Naive B cell (primary cell): ENCODE measurements at regions not wholly inside any gene's neighbourhood (a gene's known extent, or its start where the extent isn't known, plus 50 kb on each side); places are given as distances from the start of the nearest gene placed in this dataset.

Experiments
- ATAC-seq, 2 donors: fragments of 150-1000 bp; cut with Tn5 transposase; 2 replicates each; pipeline ENCODE4 v1.10.0; 2021; ENCODE audit warnings: low read depth in 2 of 2, mild to moderate bottlenecking in 2 of 2, moderate library complexity in 2 of 2
- DNase-seq: peaks from one replicate; pipeline ENCODE4 v3.0.0; 2022
- H3K27ac Mint-ChIP-seq, 6 donors: one replicate each; pipeline ENCODE4 v1.8.0; 2020 to 2022; ENCODE audit warnings: mild to moderate bottlenecking in 6 of 6, mixed read lengths in 6 of 6, moderate library complexity in 5 of 6, inconsistent platforms in 2 of 6
- H3K27me3 Mint-ChIP-seq, 3 donors: one replicate each; pipeline ENCODE4 v1.8.0; 2021 to 2022; ENCODE audit warnings: mixed read lengths in 3 of 3, mild to moderate bottlenecking in 1 of 3
- H3K36me3 Mint-ChIP-seq, 2 donors: one replicate each; pipeline ENCODE4 v1.8.0; 2020 to 2022; ENCODE audit warnings: mixed read lengths in 2 of 2, inconsistent platforms in 1 of 2, mild to moderate bottlenecking in 1 of 2
- H3K4me1 Mint-ChIP-seq, 3 donors: one replicate each; pipeline ENCODE4 v1.8.0; 2020 to 2022; ENCODE audit warnings: mixed read lengths in 3 of 3, inconsistent platforms in 1 of 3, mild to moderate bottlenecking in 1 of 3, moderate library complexity in 1 of 3
- H3K4me3 Mint-ChIP-seq, 8 donors: one replicate each; pipeline ENCODE4 v1.8.0; 2020 to 2022; ENCODE audit warnings: mild to moderate bottlenecking in 8 of 8, mixed read lengths in 8 of 8, moderate library complexity in 8 of 8, inconsistent platforms in 2 of 8
- H3K9me3 Mint-ChIP-seq, 7 donors: one replicate each; pipeline ENCODE4 v1.8.0; 2020 to 2022; ENCODE audit warnings: mixed read lengths in 7 of 7, mild to moderate bottlenecking in 5 of 7, inconsistent platforms in 2 of 7, moderate library complexity in 1 of 7

GRCh38 chr4:180059216-180059881 lies 2183.9 kb upstream of the TENM3 start:
- Mint-ChIP-seq H3K27me3 (peaks cover 47 to 58% (median 51%) of the 10 kb centered on the region in 3 donors), H3K4me3 (peak overlapping the region; percentile 86 to 95 (median 88)), H3K36me3 (peaks cover 0 to 7% of the 10 kb centered on the region in 2 donors), H3K27ac (peak overlapping the region in 3 of 6 donors; percentile 36 to 55 (median 38)), H3K4me1 (peaks cover 14 to 22% (median 14%) of the 10 kb centered on the region in 3 donors), H3K9me3 (no peaks in the 10 kb centered on the region)
- ATAC-seq (peak; percentile 25 to 33), DNase-seq (peak; percentile 7)

GRCh38 chr4:180060159-180060889 lies 2182.9 kb upstream of the TENM3 start:
- H3K27me3 Mint-ChIP-seq, result peaks cover 39 to 58% (median 46%) of the 10 kb centered on the region in 3 donors
- H3K36me3 Mint-ChIP-seq, result peaks cover 0 to 7% of the 10 kb centered on the region in 2 donors
- peaks cover 14 to 22% (median 14%) of the 10 kb centered on the region in 3 donors for H3K4me1 Mint-ChIP-seq
- peak overlapping the region in 5 of 8 donors; percentile 86 to 95 (median 88) for H3K4me3 Mint-ChIP-seq
- H3K9me3 Mint-ChIP-seq, result no peaks in the 10 kb centered on the region
- H3K27ac Mint-ChIP-seq, result no peak overlapping the region
- ATAC-seq, result no peak
- DNase-seq, result no peak

DNA sequence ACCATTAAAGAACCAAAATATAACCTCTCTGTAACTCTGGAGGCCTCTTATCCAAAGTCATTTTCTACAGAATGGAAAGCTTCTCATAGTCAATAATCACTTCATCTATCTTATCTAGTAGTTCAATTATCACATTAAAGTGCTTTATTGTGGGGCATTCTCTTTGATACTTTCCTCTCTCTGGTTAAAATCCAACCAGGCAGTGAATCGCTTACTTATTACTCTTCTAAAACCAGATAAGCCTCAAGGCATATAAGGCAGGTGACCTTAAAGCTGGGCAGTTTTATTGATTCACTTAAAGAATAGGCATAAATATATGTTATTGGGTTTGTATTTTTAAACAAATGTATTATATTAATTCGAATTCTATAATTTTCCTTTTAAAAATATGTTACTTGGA lies 2162.1 kb upstream of the TENM3 start:
- no peak overlapping the region for H3K27ac Mint-ChIP-seq
- no peaks in the 10 kb centered on the region for H3K4me1 Mint-ChIP-seq
- H3K27me3 Mint-ChIP-seq, result peaks cover 11 to 18% (median 17%) of the 10 kb centered on the region in 3 donors

GRCh38 chr4:180084561-180084960 lies 2158.6 kb upstream of the TENM3 start:
- Mint-ChIP-seq H3K36me3 (no peaks in the 10 kb centered on the region), H3K27me3 (peaks cover 3 to 11% (median 8%) of the 10 kb centered on the region in 3 donors), H3K4me1 (no peaks in the 10 kb centered on the region), H3K4me3 (no peak overlapping the region), H3K9me3 (no peaks in the 10 kb centered on the region), H3K27ac (no peak overlapping the region)
- ATAC-seq (no peak), DNase-seq (no peak)

More for the DNA sequence above, 2162.1 kb upstream of the TENM3 start:
- DNase-seq, result no peak
- ATAC-seq, result no peak
- no peak overlapping the region for H3K4me3 Mint-ChIP-seq
- no peaks in the 10 kb centered on the region for H3K36me3 Mint-ChIP-seq
- no peaks in the 10 kb centered on the region for H3K9me3 Mint-ChIP-seq

DNA sequence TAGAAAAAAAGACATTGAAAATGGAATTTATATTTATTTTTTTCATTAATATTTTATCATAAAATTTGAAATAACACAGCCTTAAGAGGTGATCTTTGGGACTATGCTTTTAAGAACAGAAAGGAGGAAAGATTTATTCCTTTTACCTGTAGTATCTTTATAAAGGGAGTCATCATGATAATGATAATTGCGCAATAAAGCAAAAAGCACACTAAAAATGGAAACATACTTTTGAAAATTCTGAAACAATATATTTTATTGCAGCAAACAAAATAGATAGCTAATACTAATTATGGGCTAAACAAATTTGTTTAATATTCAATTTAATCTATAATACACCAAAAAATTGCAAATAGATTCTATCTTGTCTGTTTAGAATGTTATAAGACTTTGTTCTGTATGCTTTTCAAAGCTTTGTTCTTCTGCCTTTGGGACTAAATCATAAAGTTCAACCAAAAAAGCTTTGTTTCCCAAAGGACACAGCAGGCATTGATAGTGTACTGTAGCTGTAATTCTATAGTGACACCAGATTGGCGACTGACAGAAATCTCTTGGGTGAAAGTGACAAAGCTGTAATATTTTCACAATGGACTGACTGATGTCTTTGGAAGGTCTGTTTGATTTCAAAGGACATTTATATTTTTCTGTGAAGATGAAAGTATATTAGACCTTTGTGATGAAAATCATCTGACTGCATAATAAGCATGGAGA lies 2156.6 kb upstream of the TENM3 start:
- H3K27ac Mint-ChIP-seq, result no peak overlapping the region
- H3K36me3 Mint-ChIP-seq, result no peaks in the 10 kb centered on the region
- H3K27me3 Mint-ChIP-seq, result peaks cover 0 to 11% (median 8%) of the 10 kb centered on the region in 3 donors
- DNase-seq, result no peak
- no peaks in the 10 kb centered on the region for H3K9me3 Mint-ChIP-seq
- no peak for ATAC-seq
- no peak overlapping the region for H3K4me3 Mint-ChIP-seq
- H3K4me1 Mint-ChIP-seq, result no peaks in the 10 kb centered on the region

GRCh38 chr4:180098586-180098985 lies 2144.6 kb upstream of the TENM3 start:
- H3K36me3 Mint-ChIP-seq, result no peaks in the 10 kb centered on the region
- ATAC-seq, result no peak
- H3K4me3 Mint-ChIP-seq, result no peak overlapping the region
- no peak overlapping the region for H3K27ac Mint-ChIP-seq
- no peak for DNase-seq
- peaks cover 0 to 8% (median 6%) of the 10 kb centered on the region in 3 donors for H3K27me3 Mint-ChIP-seq
- H3K9me3 Mint-ChIP-seq, result peaks cover 0 to 3% (median 0%) of the 10 kb centered on the region in 7 donors
- peaks cover 0 to 5% (median 0%) of the 10 kb centered on the region in 3 donors for H3K4me1 Mint-ChIP-seq

DNA sequence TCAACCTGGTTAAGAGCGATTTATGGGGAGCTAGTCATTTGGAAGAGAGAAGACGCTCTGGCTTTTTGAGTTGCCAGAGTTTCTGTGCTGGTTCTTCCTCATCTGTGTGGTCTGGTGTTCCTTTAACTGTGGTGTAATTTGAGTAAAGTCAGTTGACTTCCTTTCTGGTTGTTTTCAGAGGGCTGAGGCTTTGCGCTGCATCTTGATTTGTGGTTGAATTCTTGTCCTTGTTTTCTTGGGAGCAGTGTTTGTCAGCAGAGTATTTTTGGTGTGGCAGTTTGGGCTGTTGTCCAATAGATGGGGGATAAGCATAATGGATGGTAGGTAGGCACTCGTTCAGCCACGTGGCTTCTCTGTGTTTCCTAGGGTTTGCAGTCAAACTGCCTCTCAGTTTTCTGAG lies 2143.2 kb upstream of the TENM3 start:
- peaks cover 0 to 8% (median 6%) of the 10 kb centered on the region in 3 donors for H3K27me3 Mint-ChIP-seq
- H3K4me1 Mint-ChIP-seq, result peaks cover 0 to 5% (median 0%) of the 10 kb centered on the region in 3 donors
- H3K9me3 Mint-ChIP-seq, result peaks cover 0 to 3% (median 0%) of the 10 kb centered on the region in 7 donors
- peak overlapping the region in 1 of 6 donors; percentile 77 for H3K27ac Mint-ChIP-seq
- no peaks in the 10 kb centered on the region for H3K36me3 Mint-ChIP-seq
- DNase-seq (peak; percentile 8), ATAC-seq (no peak)
- peak overlapping the region in 1 of 8 donors; percentile 86 for H3K4me3 Mint-ChIP-seq

GRCh38 chr4:180100433-180101344 lies 2142.5 kb upstream of the TENM3 start:
- Mint-ChIP-seq H3K9me3 (peaks cover 0 to 3% (median 0%) of the 10 kb centered on the region in 7 donors), H3K27me3 (peaks cover 0 to 8% (median 6%) of the 10 kb centered on the region in 3 donors), H3K4me1 (peaks cover 0 to 5% (median 0%) of the 10 kb centered on the region in 3 donors), H3K36me3 (no peaks in the 10 kb centered on the region), H3K27ac (peak overlapping the region in 1 of 6 donors; percentile 69), H3K4me3 (no peak overlapping the region)
- DNase-seq, result no peak
- ATAC-seq, result no peak

GRCh38 chr4:180101348-180102083 lies 2141.7 kb upstream of the TENM3 start:
- Mint-ChIP-seq H3K36me3 (no peaks in the 10 kb centered on the region), H3K27ac (no peak overlapping the region), H3K4me3 (no peak overlapping the region), H3K4me1 (peaks cover 0 to 5% (median 0%) of the 10 kb centered on the region in 3 donors), H3K27me3 (peaks cover 0 to 8% (median 6%) of the 10 kb centered on the region in 3 donors), H3K9me3 (peaks cover 0 to 3% (median 0%) of the 10 kb centered on the region in 7 donors)
- ATAC-seq (no peak), DNase-seq (no peak)

DNA sequence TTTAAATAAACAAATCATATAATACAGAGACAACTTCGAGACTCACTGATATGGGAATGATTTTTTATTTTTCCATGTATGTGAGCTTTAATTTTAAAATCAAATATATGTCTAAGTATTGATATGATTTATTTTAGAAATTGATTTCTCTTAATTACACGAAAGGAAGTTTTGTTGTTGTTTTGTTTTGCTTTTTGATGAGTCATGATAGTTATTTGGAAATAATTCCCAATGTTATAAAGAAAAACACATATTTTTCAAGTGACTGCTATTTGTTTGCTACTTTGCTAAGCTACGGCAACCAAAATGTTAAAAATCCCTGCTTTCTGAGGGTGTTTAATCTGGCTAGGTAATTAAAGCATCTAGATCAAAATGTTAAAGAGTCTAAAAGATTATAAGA lies 2139.4 kb upstream of the TENM3 start:
- no peaks in the 10 kb centered on the region for H3K36me3 Mint-ChIP-seq
- peaks cover 0 to 3% (median 0%) of the 10 kb centered on the region in 7 donors for H3K9me3 Mint-ChIP-seq
- no peak overlapping the region for H3K4me3 Mint-ChIP-seq
- peaks cover 0 to 6% (median 3%) of the 10 kb centered on the region in 3 donors for H3K27me3 Mint-ChIP-seq
- H3K4me1 Mint-ChIP-seq, result peaks cover 0 to 5% (median 0%) of the 10 kb centered on the region in 3 donors
- ATAC-seq (no peak), DNase-seq (no peak)
- H3K27ac Mint-ChIP-seq, result no peak overlapping the region

DNA sequence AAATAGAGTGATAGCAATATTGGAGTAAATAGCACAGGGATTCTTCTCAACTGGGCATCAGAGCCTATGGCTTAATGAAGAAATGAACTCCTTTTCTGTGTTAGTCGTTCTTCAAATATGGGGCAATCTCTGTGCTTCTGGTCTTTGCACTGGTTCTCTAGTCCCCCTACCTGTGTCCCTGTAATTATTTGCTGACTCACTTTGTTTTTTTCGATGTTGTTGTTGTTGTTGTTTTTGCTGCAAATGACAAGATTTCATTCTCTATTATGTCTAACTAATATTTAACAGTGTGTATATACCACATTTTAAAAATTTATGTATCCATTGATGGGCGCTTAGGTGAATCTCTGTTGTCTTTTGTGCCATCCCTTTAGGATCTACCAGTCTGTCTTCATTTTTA lies 2137.8 kb upstream of the TENM3 start:
- no peak overlapping the region for H3K27ac Mint-ChIP-seq

GRCh38 chr4:180106122-180106521 lies 2137.1 kb upstream of the TENM3 start:
- no peak for DNase-seq
- Mint-ChIP-seq H3K9me3 (peaks cover 0 to 3% (median 0%) of the 10 kb centered on the region in 7 donors), H3K27ac (no peak overlapping the region), H3K36me3 (no peaks in the 10 kb centered on the region), H3K4me3 (no peak overlapping the region), H3K27me3 (peaks cover 0 to 4% (median 3%) of the 10 kb centered on the region in 3 donors), H3K4me1 (no peaks in the 10 kb centered on the region)
- no peak for ATAC-seq

More for the DNA sequence above, 2137.8 kb upstream of the TENM3 start:
- Mint-ChIP-seq H3K27me3 (peaks cover 0 to 3% (median 0%) of the 10 kb centered on the region in 3 donors), H3K36me3 (no peaks in the 10 kb centered on the region), H3K9me3 (peaks cover 0 to 3% (median 0%) of the 10 kb centered on the region in 7 donors), H3K4me3 (no peak overlapping the region), H3K4me1 (no peaks in the 10 kb centered on the region)
- no peak for DNase-seq
- ATAC-seq, result no peak
